Spleen (tissue), 11 donors: ENCODE measurements at regions not wholly inside any gene's neighbourhood (a gene's known extent, or its start where the extent isn't known, plus 50 kb on each side); places are given as distances from the start of the nearest gene placed in this dataset.

Experiments used
- DNase-seq: peaks from one replicate; pipeline ENCODE4 v3.0.0-alpha.2; 2020
- H3K27ac ChIP-seq, 8 donors: fragments of 200-600 bp; sonication (generic) in 7 of 8; 1 replicate in 4 of 8; 2 replicates in 4 of 8; pipeline versions ENCODE4 v1.5.0 to v1.8.0; 2016 to 2021; ENCODE audit warnings: inconsistent platforms in 4 of 8, mild to moderate bottlenecking in 4 of 8, moderate library complexity in 1 of 8
- H3K27me3 ChIP-seq, 7 donors: fragments of 200-600 bp; sonication (generic) in 6 of 7; replicated peaks in 1 of 7; 1 replicate in 4 of 7; 2 replicates in 3 of 7; pipeline versions ENCODE4 v1.5.0 to v1.8.0; 2016 to 2021; ENCODE audit warnings: inconsistent platforms in 3 of 7, mild to moderate bottlenecking in 1 of 7
- H3K36me3 ChIP-seq, 6 donors: fragments of 200-600 bp; sonication (generic) in 5 of 6; 1 replicate in 4 of 6; 2 replicates in 2 of 6; pipeline versions ENCODE4 v1.5.0 to v1.8.0; 2016 to 2021; ENCODE audit warnings: inconsistent platforms in 2 of 6
- H3K4me1 ChIP-seq, 6 donors: fragments of 200-600 bp; sonication (generic) in 5 of 6; 1 replicate in 3 of 6; 2 replicates in 3 of 6; pipeline versions ENCODE4 v1.5.0 to v1.8.0; 2016 to 2021; ENCODE audit warnings: inconsistent platforms in 3 of 6
- H3K4me3 ChIP-seq, 8 donors: fragments of 200-600 bp; sonication (generic) in 7 of 8; 1 replicate in 4 of 8; 2 replicates in 4 of 8; pipeline versions ENCODE4 v1.5.0 to v1.8.0; 2016 to 2021; ENCODE audit warnings: inconsistent platforms in 4 of 8, mild to moderate bottlenecking in 4 of 8, moderate library complexity in 2 of 8
- H3K9me3 ChIP-seq, 8 donors: fragments of 200-600 bp; sonication (generic) in 7 of 8; 1 replicate in 4 of 8; 2 replicates in 4 of 8; pipeline versions ENCODE4 v1.5.0 to v1.8.0; 2016 to 2021; ENCODE audit warnings: inconsistent platforms in 4 of 8
- CTCF ChIP-seq, 11 experiments: fragments of 200-600 bp in 7 of 11; fragments of 450-650 bp in 4 of 11; sonication (generic) in 4 of 11; IDR thresholded peaks in 8 of 11; conservative IDR thresholded peaks in 3 of 11; 1 replicate in 7 of 11; 2 replicates in 4 of 11; pipeline versions ENCODE4 v1.4.0 to v1.8.0; 2016 to 2021; ENCODE audit warnings: antibody characterized with exemption in 11 of 11, inconsistent platforms in 4 of 11, mild to moderate bottlenecking in 1 of 11
- POLR2A ChIP-seq, 3 donors: fragments of 450-650 bp; IDR thresholded peaks; one replicate each; pipeline ENCODE4 v1.5.1; 2017; ENCODE audit warnings: antibody characterized with exemption in 3 of 3, mild to moderate bottlenecking in 1 of 3
- POLR2AphosphoS5 ChIP-seq, 3 donors: sonication (generic); formaldehyde crosslinking; IDR thresholded peaks; one replicate each; pipeline ENCODE4 v1.5.1; 2017; ENCODE audit warnings: antibody characterized with exemption in 3 of 3
- WGBS, 5 donors: extraction: QIAGEN DNeasy Blood & Tissue Kit in 3 of 5; methylation state at CpG; one replicate each; pipeline versions ENCODE4 v1.1.5 to v1.1.7; 2013 to 2018; 5-methylcytosine and 5-hydroxymethylcytosine counted together
- intact Hi-C: fragments of 100-400 bp; cut with DNase I; formaldehyde crosslinking; loops from one replicate; pipeline ENCODE4 v1.15.0; 2023; ENCODE audit warnings: low total_unique reads
- donor health status: healthy with polysubstance abuse.
- donor health status: DM: no; HTN: no; CAD: no; lungs with moderate emphysema.
- donor health status: DM: no; HTN: no; CAD: no.
- donor health status: Bipolar disorder and iron deficiency.
- donor health status: healthy.
- donor health status: DM: no; HTN: no; CAD: no.
- donor health status: DM: yes; HTN: yes; CAD: no.

DNA sequence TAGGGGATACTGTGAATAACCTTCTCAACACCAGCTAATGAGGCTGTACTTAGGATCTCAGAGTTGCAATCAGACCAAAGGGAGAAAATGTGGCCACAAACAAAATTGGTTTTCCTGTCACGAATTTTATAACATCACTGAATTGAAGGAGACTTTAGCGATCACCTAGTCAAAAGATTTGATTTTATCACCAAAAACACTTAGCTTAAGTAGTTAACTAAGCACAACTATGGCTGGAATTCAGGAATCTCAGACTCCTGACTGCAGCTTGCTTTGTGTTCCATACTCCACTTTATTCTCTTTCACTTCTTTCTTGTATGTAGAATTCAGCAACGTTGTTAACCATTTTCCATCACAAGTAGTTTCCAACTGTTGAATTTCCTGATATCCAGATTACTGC, 152.0 kb downstream of the SLC16A9 start:
- Histone ChIP-seq H3K9me3 (no peaks in the 10 kb centered on the region), H3K36me3 (no peaks in the 10 kb centered on the region), H3K27ac (no peak overlapping the region), H3K4me3 (no peak overlapping the region), H3K4me1 (no peaks in the 10 kb centered on the region), H3K27me3 (no peaks in the 10 kb centered on the region)
- intact Hi-C loops, result no loop called here
- no peak for TF ChIP-seq POLR2AphosphoS5 (IDR thresholded peaks at IDR 0.05)
- TF ChIP-seq POLR2A (IDR thresholded peaks at IDR 0.05), result no peak
- no peak for TF ChIP-seq CTCF (IDR thresholded peaks at IDR 0.05 in 8 of 11, conservative IDR thresholded peaks at IDR 0.05 in 3 of 11)
- no peak for DNase-seq
- WGBS, 5 donors, result 28 to 46% (median 35%) methylated on average over 3 of the region's 3 CpGs

DNA sequence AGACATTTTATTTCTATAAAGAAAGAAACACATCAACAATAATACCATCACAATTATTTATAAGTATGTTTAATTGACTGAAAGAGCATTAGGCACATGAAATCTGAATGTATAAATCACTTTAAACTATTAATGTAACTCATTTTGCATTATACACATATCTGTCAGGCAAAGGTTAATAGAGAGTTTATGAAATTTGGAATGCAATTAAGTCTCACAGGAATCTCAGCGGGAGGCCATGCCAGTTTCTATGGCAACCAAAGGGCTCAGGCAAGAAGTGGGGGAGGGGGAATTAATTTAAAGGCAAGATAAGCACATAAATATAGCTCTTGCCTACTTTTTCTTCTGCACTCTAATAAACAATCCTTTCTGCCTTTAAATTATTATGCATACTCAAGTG, 152.6 kb downstream of the SLC16A9 start:
- H3K27me3 ChIP-seq, result no peaks in the 10 kb centered on the region
- DNase-seq, result no peak
- no peak for TF ChIP-seq CTCF (IDR thresholded peaks at IDR 0.05 in 8 of 11, conservative IDR thresholded peaks at IDR 0.05 in 3 of 11)
- TF ChIP-seq POLR2A (IDR thresholded peaks at IDR 0.05), result no peak
- TF ChIP-seq POLR2AphosphoS5 (IDR thresholded peaks at IDR 0.05), result no peak
- H3K27ac ChIP-seq, result no peak overlapping the region
- no peaks in the 10 kb centered on the region for H3K9me3 ChIP-seq
- H3K4me1 ChIP-seq, result no peaks in the 10 kb centered on the region
- WGBS, 5 donors, result 35 to 44% (median 41%) methylated on average over 1 of the region's 1 CpG
- H3K36me3 ChIP-seq, result no peaks in the 10 kb centered on the region
- intact Hi-C loops, result no loop called here
- H3K4me3 ChIP-seq, result no peak overlapping the region

GRCh38 chr10:59553162-59553900, 156.3 kb downstream of the SLC16A9 start:
- no peak overlapping the region for H3K27ac ChIP-seq
- no peaks in the 10 kb centered on the region for H3K36me3 ChIP-seq
- no peaks in the 10 kb centered on the region for H3K4me1 ChIP-seq
- H3K27me3 ChIP-seq, result no peaks in the 10 kb centered on the region
- no peaks in the 10 kb centered on the region for H3K9me3 ChIP-seq
- 44 to 75% (median 63%) methylated on average over 7 of the region's 7 CpGs for whole genome bisulfite sequencing, 5 donors
- intact Hi-C loops, result no loop called here
- no peak overlapping the region for H3K4me3 ChIP-seq
- DNase-seq, result no peak
- no peak for TF ChIP-seq POLR2AphosphoS5 (IDR thresholded peaks at IDR 0.05)
- no peak for TF ChIP-seq CTCF (IDR thresholded peaks at IDR 0.05 in 8 of 11, conservative IDR thresholded peaks at IDR 0.05 in 3 of 11)

DNA sequence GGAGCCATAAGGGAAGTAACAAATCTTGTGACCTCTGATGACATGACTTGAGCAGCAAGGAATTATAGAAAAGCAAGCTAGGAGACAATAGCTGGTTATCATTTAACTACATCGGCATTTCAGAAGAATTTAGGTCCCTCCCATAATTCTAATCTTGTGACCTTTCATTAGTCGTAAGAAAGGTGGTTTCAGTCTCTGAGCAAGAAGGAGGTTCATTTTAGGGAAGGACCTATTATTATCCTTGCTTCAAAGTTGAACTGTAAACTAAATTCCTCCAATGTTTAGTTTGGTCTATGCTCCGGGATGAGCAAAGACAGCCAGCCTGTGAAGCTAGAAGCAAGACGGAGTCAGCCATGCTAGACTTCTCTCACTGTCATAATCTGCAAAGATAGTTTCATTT, 159.6 kb downstream of the SLC16A9 start:
- WGBS, 5 donors, result 75 to 90% (median 87%) methylated on average over 4 of the region's 4 CpGs

More for the DNA sequence above, 159.6 kb downstream of the SLC16A9 start:
- intact Hi-C loops, result no loop called here
- DNase-seq, result no peak
- Histone ChIP-seq H3K4me1 (no peaks in the 10 kb centered on the region), H3K9me3 (no peaks in the 10 kb centered on the region), H3K27me3 (no peaks in the 10 kb centered on the region), H3K27ac (no peak overlapping the region), H3K4me3 (no peak overlapping the region), H3K36me3 (no peaks in the 10 kb centered on the region)
- no peak for TF ChIP-seq POLR2A (IDR thresholded peaks at IDR 0.05)
- TF ChIP-seq POLR2AphosphoS5 (IDR thresholded peaks at IDR 0.05), result no peak
- no peak for TF ChIP-seq CTCF (IDR thresholded peaks at IDR 0.05 in 8 of 11, conservative IDR thresholded peaks at IDR 0.05 in 3 of 11)
